Neuronal stem cell (in vitro differentiated cells): ENCODE measurements at regions not wholly inside any gene's neighbourhood (a gene's known extent, or its start where the extent isn't known, plus 50 kb on each side); places are given as distances from the start of the nearest gene placed in this dataset.

Experiments
- DNase-seq: peaks from one replicate; pipeline ENCODE4 v3.0.0-alpha.2; 2013; ENCODE audit warnings: low spot score
- H2AFZ ChIP-seq: one replicate; pipeline ENCODE4 v1.6.1; 2013; ENCODE audit warnings: mild to moderate bottlenecking, low read length, inconsistent platforms
- H2AK5ac ChIP-seq: 2 replicates; pipeline ENCODE4 v1.6.1; 2013; ENCODE audit warnings: low read depth, mild to moderate bottlenecking, inconsistent platforms, low read length, moderate library complexity, mixed read lengths
- H2BK120ac ChIP-seq: 2 replicates; pipeline ENCODE4 v1.6.1; 2013; ENCODE audit warnings: low read depth, mild to moderate bottlenecking, inconsistent platforms, low read length, moderate library complexity, mixed read lengths
- H2BK12ac ChIP-seq: one replicate; pipeline ENCODE4 v1.6.1; 2013; ENCODE audit warnings: low read length, inconsistent platforms
- H2BK15ac ChIP-seq: 2 replicates; pipeline ENCODE4 v1.6.1; 2013; ENCODE audit warnings: mild to moderate bottlenecking, low read length, inconsistent platforms, mixed read lengths
- H2BK5ac ChIP-seq: one replicate; pipeline ENCODE4 v1.6.1; 2013; ENCODE audit warnings: inconsistent platforms, mild to moderate bottlenecking, low read length, moderate library complexity
- H3K14ac ChIP-seq: one replicate; pipeline ENCODE4 v1.6.1; 2013; ENCODE audit warnings: low read length, inconsistent platforms
- H3K18ac ChIP-seq: 2 replicates; pipeline ENCODE4 v1.6.1; 2013; ENCODE audit warnings: low read length, inconsistent platforms
- H3K23ac ChIP-seq: 2 replicates; pipeline ENCODE4 v1.6.1; 2013; ENCODE audit warnings: low read depth, mild to moderate bottlenecking, mixed read lengths, low read length, inconsistent platforms; ENCODE audit not compliant: poor library complexity
- H3K27ac ChIP-seq: replicated peaks from 3 replicates; pipeline ENCODE4 v1.5.1; 2013; ENCODE audit warnings: low read length, inconsistent platforms
- H3K27me3 ChIP-seq, 3 experiments: 2 replicates each; pipeline ENCODE4 v1.6.1; 2013; ENCODE audit warnings: low read length in 3 of 3, mild to moderate bottlenecking in 2 of 3, inconsistent platforms in 1 of 3, low read depth in 1 of 3, mixed read lengths in 1 of 3, moderate library complexity in 1 of 3; ENCODE audit not compliant: control insufficient read depth in 3 of 3, insufficient read depth in 3 of 3
- H3K36me3 ChIP-seq, 2 donors: replicated peaks in 1 of 2; 2 replicates each; pipeline ENCODE4 v1.6.1; 2013; ENCODE audit warnings: low read length in 2 of 2; ENCODE audit not compliant: control insufficient read depth in 2 of 2, insufficient read depth in 2 of 2
- H3K4ac ChIP-seq: 2 replicates; pipeline ENCODE4 v1.6.1; 2013; ENCODE audit warnings: inconsistent platforms, mild to moderate bottlenecking, low read length, moderate library complexity
- H3K4me1 ChIP-seq, 2 donors: 1 replicate in 1 of 2; 2 replicates in 1 of 2; pipeline ENCODE4 v1.6.1; 2013; ENCODE audit warnings: low read length in 2 of 2, low read depth in 1 of 2; ENCODE audit not compliant: control insufficient read depth in 2 of 2, insufficient read depth in 1 of 2
- H3K4me2 ChIP-seq: one replicate; pipeline ENCODE4 v1.6.1; 2013; ENCODE audit warnings: mild to moderate bottlenecking, low read length, inconsistent platforms; ENCODE audit not compliant: insufficient read depth, poor library complexity, severe bottlenecking
- H3K4me3 ChIP-seq, 2 donors: 2 replicates each; pipeline ENCODE4 v1.5.1; 2013; ENCODE audit warnings: low read length in 2 of 2, mild to moderate bottlenecking in 2 of 2, inconsistent platforms in 1 of 2, moderate library complexity in 1 of 2
- H3K79me1 ChIP-seq: one replicate; pipeline ENCODE4 v1.6.1; 2013; ENCODE audit warnings: low read depth, mild to moderate bottlenecking, inconsistent platforms, low read length, moderate library complexity
- H3K9ac ChIP-seq: one replicate; pipeline ENCODE4 v1.6.1; 2013; ENCODE audit warnings: mild to moderate bottlenecking, low read depth, low read length, inconsistent platforms; ENCODE audit not compliant: poor library complexity
- H3K9me3 ChIP-seq, 2 donors: replicated peaks in 1 of 2; 2 replicates each; pipeline versions ENCODE3 to v1.6.1; 2013; ENCODE audit warnings: low read length in 2 of 2, mild to moderate bottlenecking in 2 of 2, inconsistent platforms in 1 of 2, low read depth in 1 of 2, mixed read lengths in 1 of 2, moderate library complexity in 1 of 2; ENCODE audit not compliant: control insufficient read depth in 2 of 2, insufficient read depth in 1 of 2
- H4K8ac ChIP-seq: one replicate; pipeline ENCODE4 v1.6.1; 2013; ENCODE audit warnings: low read depth, mild to moderate bottlenecking, inconsistent platforms, low read length, moderate library complexity
- H4K91ac ChIP-seq: one replicate; pipeline ENCODE4 v1.6.1; 2013; ENCODE audit warnings: low read length, low read depth, mild to moderate bottlenecking, inconsistent platforms; ENCODE audit not compliant: poor library complexity
- WGBS, 2 donors: extraction: QIAGEN DNeasy Blood & Tissue Kit; methylation state at CpG; one replicate each; pipeline ENCODE4 v1.1.7; 2013; ENCODE audit warnings: missing lambda C conversion rate in 2 of 2, mixed read lengths in 1 of 2; ENCODE audit not compliant: insufficient read length in 2 of 2, insufficient replicate concordance in 1 of 2; ENCODE audit errors: extremely low coverage in 2 of 2; 5-methylcytosine and 5-hydroxymethylcytosine counted together

DNA sequence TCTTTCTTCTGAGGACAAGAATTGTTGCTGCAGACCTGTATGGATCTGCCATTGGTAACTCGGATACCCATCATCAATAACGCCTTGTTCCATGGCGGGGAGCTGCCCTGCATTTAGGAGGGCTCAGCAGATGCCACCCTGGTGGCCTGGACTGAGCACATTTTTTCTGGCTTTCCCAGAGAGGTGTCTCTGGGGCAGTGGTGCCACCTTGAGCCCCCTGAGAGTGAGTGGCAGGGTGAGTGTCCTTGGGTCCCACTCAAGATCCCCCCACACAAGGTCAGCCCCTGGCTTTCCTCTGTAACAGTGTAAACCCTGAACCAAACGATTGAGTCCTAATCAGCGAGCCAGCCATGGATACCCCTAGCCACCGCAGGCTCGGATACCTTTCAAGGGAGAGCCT is 258.6 kb downstream of the GLRX3 start:
- Histone ChIP-seq H3K4me1 (peaks cover 0 to 6% of the 10 kb centered on the region in 2 donors), H2BK120ac (no peak overlapping the region), H3K9ac (no peak overlapping the region), H3K27ac (no peak overlapping the region), H2BK12ac (no peak overlapping the region), H3K9me3 (peaks cover 0 to 21% of the 10 kb centered on the region in 2 donors), H3K4ac (no peak overlapping the region), H3K4me2 (no peak overlapping the region), H2BK5ac (no peak overlapping the region), H3K27me3 (no peaks in the 10 kb centered on the region), H3K14ac (no peak overlapping the region), H3K36me3 (no peaks in the 10 kb centered on the region), H3K79me1 (no peaks in the 10 kb centered on the region), H3K18ac (no peak overlapping the region), H2AFZ (no peak overlapping the region), H4K91ac (no peak overlapping the region), H3K4me3 (no peak overlapping the region), H2AK5ac (no peak overlapping the region), H2BK15ac (no peak overlapping the region), H4K8ac (no peak overlapping the region), H3K23ac (no peak overlapping the region)
- DNase-seq = no peak
- WGBS, 2 donors = no CpG with 5 or more reads among the region's 7 CpGs

DNA sequence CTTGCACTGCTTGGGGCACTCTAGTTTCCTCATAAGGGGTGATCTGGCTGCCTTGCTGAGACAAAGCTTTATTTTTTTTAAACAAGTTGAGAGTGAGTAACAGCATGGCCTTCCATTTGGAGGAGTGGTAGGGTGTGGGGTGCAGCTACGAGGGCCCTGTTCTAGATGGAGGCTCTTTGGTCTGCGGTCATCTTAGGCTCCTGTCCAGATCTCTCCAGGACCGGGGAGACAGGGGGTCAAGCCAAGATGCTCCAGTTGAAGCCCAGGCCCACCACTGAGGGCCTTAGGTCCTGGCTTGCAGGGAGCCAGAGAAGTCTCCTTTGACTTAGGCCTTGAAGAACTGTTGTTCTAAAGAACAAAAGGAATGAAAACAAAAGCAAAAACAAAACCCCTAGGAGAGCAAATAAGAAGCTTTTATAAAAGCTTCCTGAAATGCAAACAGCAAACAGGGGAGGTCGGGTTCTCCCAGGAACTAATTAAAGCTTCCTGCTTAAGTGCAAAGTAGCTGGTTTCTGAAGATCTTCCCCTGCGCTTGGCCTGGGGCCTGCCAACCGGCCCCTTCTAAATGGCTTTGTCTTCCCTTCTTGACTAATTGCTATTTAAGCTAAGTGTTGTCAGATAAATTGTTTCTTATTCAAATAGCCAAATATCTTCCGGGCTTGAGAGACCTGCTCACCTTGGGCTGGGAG is 259.2 kb downstream of the GLRX3 start:
- no peak for DNase-seq
- H3K4me3 ChIP-seq = no peak overlapping the region
- WGBS, 2 donors = no CpG with 5 or more reads among the region's 7 CpGs

DNA sequence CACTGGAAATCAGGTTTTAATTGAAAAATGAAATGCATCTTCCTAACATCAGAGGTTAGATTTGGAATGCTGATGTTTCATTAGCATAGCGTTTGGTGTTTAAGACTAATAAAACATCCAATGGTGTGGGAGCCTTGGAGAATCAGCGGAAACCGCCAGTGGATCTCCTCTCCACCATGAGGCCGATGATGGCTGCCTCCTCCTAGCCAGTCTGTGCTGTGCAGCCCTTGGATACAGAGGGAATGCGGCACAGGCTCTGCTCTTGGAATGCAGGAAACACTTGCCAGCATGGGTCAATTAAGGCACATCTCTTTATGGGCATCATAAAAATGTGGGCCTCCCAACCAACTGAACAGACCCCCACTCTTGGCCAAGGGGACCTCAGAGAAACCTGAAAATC is 259.9 kb downstream of the GLRX3 start:
- no peak overlapping the region for H3K4me3 ChIP-seq
- no peak for DNase-seq
- no peaks in the 10 kb centered on the region for H3K36me3 ChIP-seq

More for the DNA sequence above, 259.2 kb downstream of the GLRX3 start:
- Histone ChIP-seq H3K4ac (no peak overlapping the region), H3K4me1 (peaks cover 0 to 6% of the 10 kb centered on the region in 2 donors), H4K91ac (no peak overlapping the region), H3K23ac (no peak overlapping the region), H3K27me3 (no peaks in the 10 kb centered on the region), H2BK12ac (no peak overlapping the region), H2BK5ac (no peak overlapping the region), H4K8ac (no peak overlapping the region), H2BK120ac (no peak overlapping the region), H2BK15ac (no peak overlapping the region), H3K79me1 (no peaks in the 10 kb centered on the region), H2AFZ (no peak overlapping the region), H3K27ac (no peak overlapping the region), H3K9me3 (peaks cover 0 to 21% of the 10 kb centered on the region in 2 donors), H3K9ac (no peak overlapping the region), H3K18ac (no peak overlapping the region), H3K36me3 (no peaks in the 10 kb centered on the region), H3K4me2 (no peak overlapping the region), H2AK5ac (no peak overlapping the region), H3K14ac (no peak overlapping the region)

DNA sequence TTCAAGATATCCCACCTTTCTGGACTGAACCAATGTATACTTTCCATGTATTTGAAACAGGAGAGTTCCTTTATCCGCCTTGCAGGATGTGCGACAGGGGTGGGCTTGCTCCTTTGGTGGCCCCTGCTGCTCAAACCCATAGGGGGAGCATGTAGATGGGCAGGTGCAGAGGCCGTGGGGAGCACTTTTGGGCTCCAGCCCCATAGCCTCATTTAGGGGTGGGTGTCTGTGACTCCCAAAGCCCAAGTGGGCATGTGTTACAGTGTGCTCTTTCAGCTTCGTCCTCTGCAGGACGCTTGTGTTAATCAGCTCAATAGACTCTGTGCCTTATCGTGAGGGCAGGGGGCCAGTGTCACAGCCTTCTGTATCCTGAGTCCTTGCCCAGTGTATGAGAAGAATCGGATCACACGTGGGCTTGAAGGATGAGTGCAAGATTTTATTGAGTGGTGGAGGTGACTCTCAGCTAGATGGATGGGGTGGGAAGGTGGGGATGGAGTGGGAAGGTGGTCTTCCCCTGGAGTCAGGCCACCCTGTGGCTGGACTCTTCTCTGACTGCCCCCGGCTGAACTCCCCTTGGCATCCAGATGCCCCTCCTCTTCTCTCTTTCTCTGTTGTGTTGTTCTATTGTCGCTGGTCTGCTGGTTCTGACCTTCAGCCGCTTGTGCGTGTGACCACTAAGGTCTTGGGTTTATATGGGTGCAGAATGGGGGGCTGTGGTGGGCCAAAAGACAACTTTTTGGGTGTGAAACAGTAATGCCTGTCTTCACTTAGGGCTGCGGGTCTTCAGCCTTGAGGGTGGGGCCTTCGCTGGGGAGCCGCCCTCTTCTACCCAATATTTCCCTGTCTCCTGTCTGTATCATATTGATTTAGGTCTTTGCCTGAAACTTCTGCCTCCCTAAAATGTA is 262.2 kb downstream of the GLRX3 start:
- Histone ChIP-seq H2BK5ac (no peak overlapping the region), H3K79me1 (no peaks in the 10 kb centered on the region), H3K4me2 (no peak overlapping the region), H2BK12ac (no peak overlapping the region), H2BK120ac (no peak overlapping the region), H3K18ac (no peak overlapping the region), H3K9ac (no peak overlapping the region), H3K27me3 (no peaks in the 10 kb centered on the region), H2BK15ac (no peak overlapping the region), H3K27ac (no peak overlapping the region), H2AFZ (no peak overlapping the region), H3K36me3 (no peaks in the 10 kb centered on the region), H4K91ac (no peak overlapping the region), H2AK5ac (no peak overlapping the region), H3K4ac (no peak overlapping the region), H3K4me3 (no peak overlapping the region), H3K14ac (no peak overlapping the region), H3K23ac (no peak overlapping the region), H3K9me3 (peaks cover 0 to 20% of the 10 kb centered on the region in 2 donors), H4K8ac (no peak overlapping the region), H3K4me1 (peaks cover 0 to 6% of the 10 kb centered on the region in 2 donors)
- whole genome bisulfite sequencing, 2 donors = no CpG with 5 or more reads among the region's 15 CpGs
- no peak for DNase-seq

More for the DNA sequence above, 259.9 kb downstream of the GLRX3 start:
- Histone ChIP-seq H3K23ac (no peak overlapping the region), H2BK120ac (no peak overlapping the region), H3K79me1 (no peaks in the 10 kb centered on the region), H2BK15ac (no peak overlapping the region), H4K91ac (no peak overlapping the region), H2BK12ac (no peak overlapping the region), H3K18ac (no peak overlapping the region), H3K4me1 (peaks cover 0 to 6% of the 10 kb centered on the region in 2 donors), H3K4ac (no peak overlapping the region), H2AFZ (no peak overlapping the region), H4K8ac (no peak overlapping the region), H3K27ac (no peak overlapping the region), H3K27me3 (no peaks in the 10 kb centered on the region), H3K4me2 (no peak overlapping the region), H3K9me3 (peaks cover 0 to 21% of the 10 kb centered on the region in 2 donors), H2BK5ac (no peak overlapping the region), H2AK5ac (no peak overlapping the region), H3K14ac (no peak overlapping the region), H3K9ac (no peak overlapping the region)
- no CpG with 5 or more reads among the region's 5 CpGs for WGBS, 2 donors
